ENCODE measurements at regions not wholly inside any gene's neighbourhood (a gene's known extent, or its start where the extent isn't known, plus 50 kb on each side); places are given as distances from the start of the nearest gene placed in this dataset.

DNA sequence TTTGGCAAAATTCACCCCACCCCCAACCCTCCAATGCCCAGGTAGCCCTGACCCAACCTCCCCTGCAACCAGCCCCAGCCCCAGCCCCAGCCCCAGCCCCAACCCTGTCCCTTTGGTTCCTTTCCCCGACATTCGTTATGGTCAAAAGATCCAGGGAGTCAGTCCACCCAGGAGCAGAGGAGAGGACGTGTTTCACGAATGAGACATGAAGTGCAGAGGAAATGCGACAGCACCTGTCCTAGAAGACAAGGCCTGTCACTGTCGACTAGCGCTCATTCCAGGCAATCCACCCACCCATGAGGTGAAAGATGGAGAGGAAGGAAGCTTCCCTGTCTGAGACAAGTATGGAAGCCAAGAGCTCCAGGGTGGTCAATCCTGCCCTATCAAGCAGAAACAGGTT, 485.0 kb downstream of the SPATA31A7 start (continued):
- TF ChIP-seq, protein P1, sequence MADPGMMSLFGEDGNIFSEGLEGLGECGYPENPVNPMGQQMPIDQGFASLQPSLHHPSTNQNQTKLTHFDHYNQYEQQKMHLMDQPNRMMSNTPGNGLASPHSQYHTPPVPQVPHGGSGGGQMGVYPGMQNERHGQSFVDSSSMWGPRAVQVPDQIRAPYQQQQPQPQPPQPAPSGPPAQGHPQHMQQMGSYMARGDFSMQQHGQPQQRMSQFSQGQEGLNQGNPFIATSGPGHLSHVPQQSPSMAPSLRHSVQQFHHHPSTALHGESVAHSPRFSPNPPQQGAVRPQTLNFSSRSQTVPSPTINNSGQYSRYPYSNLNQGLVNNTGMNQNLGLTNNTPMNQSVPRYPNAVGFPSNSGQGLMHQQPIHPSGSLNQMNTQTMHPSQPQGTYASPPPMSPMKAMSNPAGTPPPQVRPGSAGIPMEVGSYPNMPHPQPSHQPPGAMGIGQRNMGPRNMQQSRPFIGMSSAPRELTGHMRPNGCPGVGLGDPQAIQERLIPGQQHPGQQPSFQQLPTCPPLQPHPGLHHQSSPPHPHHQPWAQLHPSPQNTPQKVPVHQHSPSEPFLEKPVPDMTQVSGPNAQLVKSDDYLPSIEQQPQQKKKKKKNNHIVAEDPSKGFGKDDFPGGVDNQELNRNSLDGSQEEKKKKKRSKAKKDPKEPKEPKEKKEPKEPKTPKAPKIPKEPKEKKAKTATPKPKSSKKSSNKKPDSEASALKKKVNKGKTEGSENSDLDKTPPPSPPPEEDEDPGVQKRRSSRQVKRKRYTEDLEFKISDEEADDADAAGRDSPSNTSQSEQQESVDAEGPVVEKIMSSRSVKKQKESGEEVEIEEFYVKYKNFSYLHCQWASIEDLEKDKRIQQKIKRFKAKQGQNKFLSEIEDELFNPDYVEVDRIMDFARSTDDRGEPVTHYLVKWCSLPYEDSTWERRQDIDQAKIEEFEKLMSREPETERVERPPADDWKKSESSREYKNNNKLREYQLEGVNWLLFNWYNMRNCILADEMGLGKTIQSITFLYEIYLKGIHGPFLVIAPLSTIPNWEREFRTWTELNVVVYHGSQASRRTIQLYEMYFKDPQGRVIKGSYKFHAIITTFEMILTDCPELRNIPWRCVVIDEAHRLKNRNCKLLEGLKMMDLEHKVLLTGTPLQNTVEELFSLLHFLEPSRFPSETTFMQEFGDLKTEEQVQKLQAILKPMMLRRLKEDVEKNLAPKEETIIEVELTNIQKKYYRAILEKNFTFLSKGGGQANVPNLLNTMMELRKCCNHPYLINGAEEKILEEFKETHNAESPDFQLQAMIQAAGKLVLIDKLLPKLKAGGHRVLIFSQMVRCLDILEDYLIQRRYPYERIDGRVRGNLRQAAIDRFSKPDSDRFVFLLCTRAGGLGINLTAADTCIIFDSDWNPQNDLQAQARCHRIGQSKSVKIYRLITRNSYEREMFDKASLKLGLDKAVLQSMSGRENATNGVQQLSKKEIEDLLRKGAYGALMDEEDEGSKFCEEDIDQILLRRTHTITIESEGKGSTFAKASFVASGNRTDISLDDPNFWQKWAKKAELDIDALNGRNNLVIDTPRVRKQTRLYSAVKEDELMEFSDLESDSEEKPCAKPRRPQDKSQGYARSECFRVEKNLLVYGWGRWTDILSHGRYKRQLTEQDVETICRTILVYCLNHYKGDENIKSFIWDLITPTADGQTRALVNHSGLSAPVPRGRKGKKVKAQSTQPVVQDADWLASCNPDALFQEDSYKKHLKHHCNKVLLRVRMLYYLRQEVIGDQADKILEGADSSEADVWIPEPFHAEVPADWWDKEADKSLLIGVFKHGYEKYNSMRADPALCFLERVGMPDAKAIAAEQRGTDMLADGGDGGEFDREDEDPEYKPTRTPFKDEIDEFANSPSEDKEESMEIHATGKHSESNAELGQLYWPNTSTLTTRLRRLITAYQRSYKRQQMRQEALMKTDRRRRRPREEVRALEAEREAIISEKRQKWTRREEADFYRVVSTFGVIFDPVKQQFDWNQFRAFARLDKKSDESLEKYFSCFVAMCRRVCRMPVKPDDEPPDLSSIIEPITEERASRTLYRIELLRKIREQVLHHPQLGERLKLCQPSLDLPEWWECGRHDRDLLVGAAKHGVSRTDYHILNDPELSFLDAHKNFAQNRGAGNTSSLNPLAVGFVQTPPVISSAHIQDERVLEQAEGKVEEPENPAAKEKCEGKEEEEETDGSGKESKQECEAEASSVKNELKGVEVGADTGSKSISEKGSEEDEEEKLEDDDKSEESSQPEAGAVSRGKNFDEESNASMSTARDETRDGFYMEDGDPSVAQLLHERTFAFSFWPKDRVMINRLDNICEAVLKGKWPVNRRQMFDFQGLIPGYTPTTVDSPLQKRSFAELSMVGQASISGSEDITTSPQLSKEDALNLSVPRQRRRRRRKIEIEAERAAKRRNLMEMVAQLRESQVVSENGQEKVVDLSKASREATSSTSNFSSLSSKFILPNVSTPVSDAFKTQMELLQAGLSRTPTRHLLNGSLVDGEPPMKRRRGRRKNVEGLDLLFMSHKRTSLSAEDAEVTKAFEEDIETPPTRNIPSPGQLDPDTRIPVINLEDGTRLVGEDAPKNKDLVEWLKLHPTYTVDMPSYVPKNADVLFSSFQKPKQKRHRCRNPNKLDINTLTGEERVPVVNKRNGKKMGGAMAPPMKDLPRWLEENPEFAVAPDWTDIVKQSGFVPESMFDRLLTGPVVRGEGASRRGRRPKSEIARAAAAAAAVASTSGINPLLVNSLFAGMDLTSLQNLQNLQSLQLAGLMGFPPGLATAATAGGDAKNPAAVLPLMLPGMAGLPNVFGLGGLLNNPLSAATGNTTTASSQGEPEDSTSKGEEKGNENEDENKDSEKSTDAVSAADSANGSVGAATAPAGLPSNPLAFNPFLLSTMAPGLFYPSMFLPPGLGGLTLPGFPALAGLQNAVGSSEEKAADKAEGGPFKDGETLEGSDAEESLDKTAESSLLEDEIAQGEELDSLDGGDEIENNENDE (IDR thresholded peaks at IDR 0.05; ENCODE audit: insufficient replicate concordance, low read length): no peak
- TF ChIP-seq SP2 (IDR thresholded peaks at IDR 0.05; ENCODE audit: low read length) (no peak), TEAD4 (IDR thresholded peaks at IDR 0.05; ENCODE audit: low read depth, low read length) (no peak), CBX8 (IDR thresholded peaks at IDR 0.05; ENCODE audit: borderline replicate concordance, low read depth, low read length) (no peak)

Measured in H1 (cell line).